Small intestine (tissue), 7 donors: ENCODE measurements at regions not wholly inside any gene's neighbourhood (a gene's known extent, or its start where the extent isn't known, plus 50 kb on each side); places are given as distances from the start of the nearest gene placed in this dataset.

Experiments
- DNase-seq, 2 donors: peaks; one replicate each; pipeline versions ENCODE4 v3.0.0 to v3.0.0-alpha.2; 2013
- FAIRE-seq: peaks from 2 replicates; lab custom pipeline; 2012; peaks lifted over from hg19 to GRCh38; lab: Jason Lieb, UNC
- H3K27ac ChIP-seq, 3 donors: one replicate each; pipeline ENCODE4 v1.5.1; 2013; ENCODE audit warnings: low read length in 2 of 3, mild to moderate bottlenecking in 2 of 3, control low read depth in 1 of 3, inconsistent platforms in 1 of 3, low read depth in 1 of 3, moderate library complexity in 1 of 3
- H3K27me3 ChIP-seq, 3 donors: one replicate each; pipeline ENCODE4 v1.6.1; 2013; ENCODE audit warnings: low read length in 3 of 3, inconsistent platforms in 1 of 3; ENCODE audit not compliant: control insufficient read depth in 3 of 3, insufficient read depth in 3 of 3
- H3K36me3 ChIP-seq, 3 donors: one replicate each; pipeline ENCODE4 v1.6.1; 2013; ENCODE audit warnings: low read length in 3 of 3, inconsistent platforms in 1 of 3, low read depth in 1 of 3, mild to moderate bottlenecking in 1 of 3, moderate library complexity in 1 of 3; ENCODE audit not compliant: control insufficient read depth in 3 of 3, insufficient read depth in 2 of 3
- H3K4me1 ChIP-seq, 3 donors: one replicate each; pipeline ENCODE4 v1.6.1; 2013; ENCODE audit warnings: low read length in 2 of 3, inconsistent platforms in 1 of 3, low read depth in 1 of 3, mild to moderate bottlenecking in 1 of 3, moderate library complexity in 1 of 3; ENCODE audit not compliant: control insufficient read depth in 3 of 3, insufficient read depth in 2 of 3
- H3K4me3 ChIP-seq, 3 donors: one replicate each; pipeline ENCODE4 v1.5.1; 2013; ENCODE audit warnings: low read length in 3 of 3, control low read depth in 1 of 3, inconsistent platforms in 1 of 3, low read depth in 1 of 3, mild to moderate bottlenecking in 1 of 3, moderate library complexity in 1 of 3
- H3K9me3 ChIP-seq, 2 donors: one replicate each; pipeline ENCODE4 v1.6.1; 2013; ENCODE audit warnings: low read depth in 1 of 2, low read length in 1 of 2; ENCODE audit not compliant: control insufficient read depth in 2 of 2, insufficient read depth in 1 of 2
- WGBS, 3 donors: extraction: QIAGEN DNeasy Blood & Tissue Kit; methylation state at CpG; one replicate each; pipeline ENCODE4 v1.1.7; 2013; 5-methylcytosine and 5-hydroxymethylcytosine counted together
- donor health status: healthy with polysubstance abuse.
- donor health status: control.
- donor health status: control.
- donor health status: Bipolar disorder and iron deficiency.
- donor health status: healthy.

DNA sequence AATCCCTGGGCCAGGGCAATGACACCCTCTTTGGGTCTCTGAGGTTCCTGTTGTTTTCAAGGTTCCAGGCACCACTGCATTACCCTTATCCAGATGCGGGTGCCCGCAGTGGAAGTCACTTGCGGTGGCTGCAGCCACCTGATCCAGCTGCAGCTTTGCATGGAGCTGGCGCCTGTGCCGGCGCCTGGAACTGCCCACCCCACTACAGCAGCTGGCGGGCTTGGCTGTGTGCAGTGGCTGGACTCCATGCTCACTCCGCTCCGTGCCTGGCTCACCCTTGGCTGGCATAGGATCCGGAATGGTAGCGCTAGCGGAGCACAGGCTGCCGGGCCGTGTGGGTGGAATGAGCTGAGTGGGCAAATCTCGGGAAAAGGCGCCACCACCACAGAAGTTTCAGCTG, 832.6 kb upstream of the CADM2 start:
- Histone ChIP-seq H3K4me3 (no peak overlapping the region), H3K27me3 (no peaks in the 10 kb centered on the region), H3K36me3 (no peaks in the 10 kb centered on the region), H3K9me3 (peaks cover 0 to 14% of the 10 kb centered on the region in 2 donors), H3K4me1 (no peaks in the 10 kb centered on the region), H3K27ac (no peak overlapping the region)
- DNase-seq (no peak), FAIRE-seq (no peak)
- WGBS, 3 donors, result 95 to 96% (median 96%) methylated on average over 15 to 16 of the region's 16 CpGs

DNA sequence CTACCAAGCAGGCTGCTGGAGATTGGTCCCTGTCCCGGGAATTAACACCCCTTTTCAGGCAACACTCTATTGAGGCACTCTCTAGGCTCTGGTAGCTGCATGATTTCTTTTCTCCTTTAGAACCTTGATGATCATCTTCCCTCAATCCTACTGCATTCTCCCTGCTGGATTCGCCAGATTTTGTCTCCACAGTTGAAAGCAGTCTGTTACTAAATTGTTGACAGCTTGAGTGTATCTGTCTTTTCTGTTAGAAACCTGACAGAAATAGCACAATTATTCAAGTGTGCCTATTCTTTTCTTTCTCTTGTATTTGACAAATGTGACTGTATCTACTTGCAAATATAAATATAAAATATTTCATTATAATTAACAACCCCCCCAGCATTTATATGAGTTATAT, 830.8 kb upstream of the CADM2 start:
- no peaks in the 10 kb centered on the region for H3K36me3 ChIP-seq
- 62 to 70% (median 65%) methylated on average over 2 of the region's 2 CpGs for WGBS, 3 donors
- peaks cover 0 to 14% of the 10 kb centered on the region in 2 donors for H3K9me3 ChIP-seq
- no peaks in the 10 kb centered on the region for H3K4me1 ChIP-seq
- H3K4me3 ChIP-seq, result no peak overlapping the region
- no peaks in the 10 kb centered on the region for H3K27me3 ChIP-seq
- FAIRE-seq (no peak), DNase-seq (no peak)
- H3K27ac ChIP-seq, result no peak overlapping the region

DNA sequence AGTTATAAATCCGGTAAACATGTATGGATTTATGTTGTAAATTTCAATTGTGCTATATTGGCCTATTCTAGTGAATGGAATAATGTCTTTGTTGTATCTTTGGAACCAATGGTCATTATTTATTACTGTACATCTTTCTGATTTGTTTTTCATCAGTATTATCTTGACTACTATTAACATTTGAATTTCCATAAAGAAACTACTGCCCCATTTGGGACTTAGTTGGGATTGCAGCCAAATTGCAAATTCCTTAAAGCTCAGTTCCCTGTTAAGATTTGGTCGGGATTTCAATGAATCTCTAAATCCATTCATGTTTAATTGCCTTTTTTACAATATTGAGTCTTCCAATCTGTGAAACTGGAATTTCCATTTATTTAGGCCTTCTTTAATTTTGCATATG, 822.4 kb upstream of the CADM2 start:
- H3K4me3 ChIP-seq, result no peak overlapping the region
- DNase-seq (no peak), FAIRE-seq (no peak)
- H3K27ac ChIP-seq, result no peak overlapping the region
- no peaks in the 10 kb centered on the region for H3K9me3 ChIP-seq
- no peaks in the 10 kb centered on the region for H3K27me3 ChIP-seq
- H3K36me3 ChIP-seq, result no peaks in the 10 kb centered on the region
- 49 to 76% (median 72%) methylated on average over 2 of the region's 2 CpGs for WGBS, 3 donors
- no peaks in the 10 kb centered on the region for H3K4me1 ChIP-seq

DNA sequence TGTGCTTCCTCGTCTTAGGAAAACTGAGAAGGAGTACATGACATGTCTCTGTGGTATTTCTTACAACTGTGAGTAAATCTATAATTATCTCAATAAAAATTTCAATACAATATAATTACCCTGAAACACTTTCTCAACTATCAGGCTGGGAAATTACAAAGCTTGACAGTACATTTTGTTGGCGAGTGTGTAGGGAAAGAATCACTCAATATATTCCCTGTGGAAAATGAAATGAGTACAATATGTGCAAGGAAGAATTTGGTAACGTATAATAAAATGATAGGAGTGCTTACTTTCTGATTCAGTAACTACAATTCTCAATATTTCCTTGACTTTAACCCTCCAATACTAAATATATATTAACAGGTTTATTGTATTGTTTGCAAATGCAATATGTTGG, 818.2 kb upstream of the CADM2 start:
- WGBS, 3 donors, result 60 to 76% (median 63%) methylated on average over 3 of the region's 3 CpGs
- no peaks in the 10 kb centered on the region for H3K9me3 ChIP-seq
- FAIRE-seq, result no peak

DNA sequence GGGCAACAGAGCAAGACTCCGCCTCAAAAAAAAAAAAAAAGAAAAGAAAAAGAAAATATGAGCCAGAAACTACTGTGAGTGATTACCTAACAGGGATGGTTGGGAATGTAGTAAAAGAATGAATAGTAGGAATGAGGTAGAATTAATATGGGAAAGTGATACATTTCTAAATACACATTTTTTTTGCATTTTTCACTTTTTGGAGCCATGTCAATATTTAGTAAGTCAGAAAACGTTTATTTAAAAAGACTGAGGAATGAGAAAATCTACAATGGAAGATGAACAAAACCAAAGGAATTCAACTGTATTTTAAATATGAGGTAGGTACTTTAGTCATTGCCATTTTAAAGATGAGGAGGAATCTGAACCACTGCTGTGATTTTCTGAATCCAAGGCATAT, 817.2 kb upstream of the CADM2 start:
- Histone ChIP-seq H3K4me1 (no peaks in the 10 kb centered on the region), H3K9me3 (no peaks in the 10 kb centered on the region), H3K27ac (no peak overlapping the region), H3K4me3 (no peak overlapping the region), H3K36me3 (no peaks in the 10 kb centered on the region), H3K27me3 (no peaks in the 10 kb centered on the region)
- FAIRE-seq, result no peak
- no peak for DNase-seq
- WGBS, 3 donors, result 47 to 66% (median 59%) methylated on average over 1 to 2 of the region's 2 CpGs

More for the DNA sequence above, 818.2 kb upstream of the CADM2 start:
- Histone ChIP-seq H3K4me1 (no peaks in the 10 kb centered on the region), H3K27me3 (no peaks in the 10 kb centered on the region), H3K4me3 (no peak overlapping the region), H3K36me3 (no peaks in the 10 kb centered on the region), H3K27ac (no peak overlapping the region)
- no peak for DNase-seq

DNA sequence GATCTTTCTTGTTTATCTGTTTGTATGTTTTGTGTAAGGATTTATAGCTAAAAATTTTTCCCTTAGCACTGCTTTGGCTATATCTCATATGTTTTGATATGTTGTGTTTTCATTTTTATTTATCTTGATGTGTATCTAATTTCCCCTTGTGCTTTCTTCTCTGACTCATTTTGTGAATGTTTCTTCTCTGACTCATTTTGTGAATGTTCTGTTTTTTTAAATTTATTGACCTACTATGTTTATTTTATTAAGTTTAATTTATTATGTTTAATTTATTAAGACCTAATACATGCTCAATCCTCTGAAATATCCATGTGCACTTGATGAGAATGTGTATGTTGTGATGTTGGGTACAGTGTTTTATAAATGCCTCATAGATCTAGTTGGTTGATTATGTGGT, 793.5 kb upstream of the CADM2 start:
- peaks cover 0 to 8% of the 10 kb centered on the region in 2 donors for H3K9me3 ChIP-seq
- H3K4me1 ChIP-seq, result no peaks in the 10 kb centered on the region
- peak; percentile 49 for FAIRE-seq
- H3K4me3 ChIP-seq, result no peak overlapping the region
- no peaks in the 10 kb centered on the region for H3K36me3 ChIP-seq
- H3K27ac ChIP-seq, result no peak overlapping the region
- DNase-seq, result no peak
- H3K27me3 ChIP-seq, result no peaks in the 10 kb centered on the region

DNA sequence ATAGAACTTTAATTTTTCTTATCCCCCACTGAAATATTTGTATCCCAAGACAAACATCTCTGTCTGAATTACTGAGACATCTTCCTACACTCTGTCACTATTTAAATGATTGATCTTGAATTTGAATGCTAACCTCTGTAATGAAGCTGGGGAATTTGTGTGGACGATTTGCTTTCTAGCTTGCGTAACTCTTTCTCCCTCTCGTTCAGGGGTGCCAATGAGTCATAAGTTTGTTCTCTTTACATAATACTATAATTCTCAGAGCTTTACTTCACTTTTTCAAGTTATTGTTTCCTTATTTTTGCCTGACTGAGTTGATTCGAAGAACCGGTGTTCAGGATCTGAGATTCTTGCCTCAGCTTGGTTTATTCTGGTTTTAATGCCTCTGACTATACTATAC, 783.3 kb upstream of the CADM2 start:
- Histone ChIP-seq H3K36me3 (no peaks in the 10 kb centered on the region), H3K4me3 (no peak overlapping the region), H3K27ac (no peak overlapping the region), H3K9me3 (peaks cover 0 to 3% of the 10 kb centered on the region in 2 donors), H3K27me3 (no peaks in the 10 kb centered on the region), H3K4me1 (no peaks in the 10 kb centered on the region)
- FAIRE-seq (no peak), DNase-seq (no peak)
- 85 to 88% (median 85%) methylated on average over 5 of the region's 5 CpGs for WGBS, 3 donors

DNA sequence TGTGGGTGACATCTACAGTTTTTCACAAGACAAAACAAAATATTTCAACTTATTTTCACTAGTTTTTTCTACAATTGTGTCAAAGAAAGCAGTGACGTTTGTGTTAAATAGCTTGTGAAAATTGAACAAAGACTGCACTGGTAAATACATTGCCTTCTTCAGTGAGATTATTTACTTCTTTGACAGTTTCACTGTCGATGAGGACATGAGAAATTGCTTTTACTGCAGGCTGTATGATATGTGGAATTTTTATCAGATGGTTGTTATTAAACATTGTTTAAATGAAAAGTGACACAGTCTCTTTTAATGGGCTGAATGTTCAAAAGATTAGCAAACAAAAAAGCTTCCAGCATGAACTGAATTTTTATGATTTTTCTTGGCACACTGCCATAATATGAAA, 773.9 kb upstream of the CADM2 start:
- WGBS, 3 donors, result 31 to 40% (median 37%) methylated on average over 2 of the region's 2 CpGs

DNA sequence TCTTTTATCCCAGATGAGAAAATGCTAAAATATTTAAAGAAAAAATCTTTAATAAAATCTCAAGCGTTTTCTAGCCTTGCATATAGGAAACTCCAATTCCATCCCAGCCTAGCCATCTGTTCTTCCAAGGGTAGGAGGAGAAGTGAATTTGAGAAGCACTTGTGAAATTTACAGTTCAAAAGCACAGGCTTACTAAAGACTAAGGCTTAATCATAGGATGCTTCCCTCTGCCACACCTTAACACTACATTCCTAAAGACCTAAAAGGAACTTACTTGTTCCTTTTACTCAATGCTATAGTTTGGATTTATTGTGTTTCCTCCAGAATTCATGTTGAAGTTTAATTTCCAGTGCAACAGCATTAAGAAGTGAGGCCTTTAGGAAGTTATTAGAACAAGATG, 764.8 kb upstream of the CADM2 start:
- H3K4me1 ChIP-seq, result no peaks in the 10 kb centered on the region
- no peaks in the 10 kb centered on the region for H3K27me3 ChIP-seq
- H3K9me3 ChIP-seq, result peaks cover 1 to 35% of the 10 kb centered on the region in 2 donors
- no peak for FAIRE-seq
- no peak overlapping the region for H3K4me3 ChIP-seq
- 59 to 83% (median 69%) methylated on average over 1 of the region's 1 CpG for WGBS, 3 donors
- no peak overlapping the region for H3K27ac ChIP-seq
- DNase-seq, result no peak
- no peaks in the 10 kb centered on the region for H3K36me3 ChIP-seq

More for the DNA sequence above, 773.9 kb upstream of the CADM2 start:
- Histone ChIP-seq H3K4me1 (no peaks in the 10 kb centered on the region), H3K27ac (no peak overlapping the region), H3K27me3 (no peaks in the 10 kb centered on the region), H3K36me3 (no peaks in the 10 kb centered on the region), H3K9me3 (peaks cover 0 to 18% of the 10 kb centered on the region in 2 donors), H3K4me3 (no peak overlapping the region)
- FAIRE-seq, result no peak
- DNase-seq, result no peak
